Activated CD4-positive, alpha-beta T cell treated with anti-CD3 and anti-CD28 coated beads, Interleukin-2, amount 50 U/mL, for 24 hours (primary cell): ENCODE measurements at regions not wholly inside any gene's neighbourhood (a gene's known extent, or its start where the extent isn't known, plus 50 kb on each side); places are given as distances from the start of the nearest gene placed in this dataset.

Experiments
- DNase-seq, 2 donors: peaks; one replicate each; pipeline ENCODE4 v3.0.0-alpha.2; 2020; ENCODE audit warnings: low read depth in 1 of 2, low spot score in 1 of 2

DNA sequence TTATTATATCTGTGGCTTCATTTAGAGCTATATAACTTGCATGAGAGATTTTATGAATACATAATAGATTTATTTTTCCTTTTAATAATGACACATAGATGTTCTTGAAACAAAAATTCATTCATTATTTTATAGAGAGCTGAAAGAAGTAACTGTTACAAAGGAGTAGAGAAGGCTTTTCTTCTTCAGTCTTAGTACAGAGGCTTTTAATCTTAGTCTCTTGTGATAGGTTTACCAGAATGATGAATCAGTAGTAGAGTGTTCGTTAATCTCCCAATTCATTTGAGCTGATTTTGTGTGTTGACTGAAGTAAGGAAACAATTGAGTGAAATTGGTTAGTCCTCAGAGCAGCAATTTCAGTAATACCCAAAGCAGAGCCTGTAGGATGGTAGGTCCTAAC, 1284.1 kb upstream of the ACO1 start:
- no peak for DNase-seq

GRCh38 chr9:31103836-31104235, 1280.6 kb upstream of the ACO1 start:
- no peak for DNase-seq

GRCh38 chr9:31104249-31104648, 1280.2 kb upstream of the ACO1 start:
- DNase-seq: no peak

- DNase-seq: no peak
Measured at GRCh38 chr9:31112491-31112890, 1272.0 kb upstream of the ACO1 start.

GRCh38 chr9:31114346-31114745, 1270.1 kb upstream of the ACO1 start:
- DNase-seq: no peak

DNA sequence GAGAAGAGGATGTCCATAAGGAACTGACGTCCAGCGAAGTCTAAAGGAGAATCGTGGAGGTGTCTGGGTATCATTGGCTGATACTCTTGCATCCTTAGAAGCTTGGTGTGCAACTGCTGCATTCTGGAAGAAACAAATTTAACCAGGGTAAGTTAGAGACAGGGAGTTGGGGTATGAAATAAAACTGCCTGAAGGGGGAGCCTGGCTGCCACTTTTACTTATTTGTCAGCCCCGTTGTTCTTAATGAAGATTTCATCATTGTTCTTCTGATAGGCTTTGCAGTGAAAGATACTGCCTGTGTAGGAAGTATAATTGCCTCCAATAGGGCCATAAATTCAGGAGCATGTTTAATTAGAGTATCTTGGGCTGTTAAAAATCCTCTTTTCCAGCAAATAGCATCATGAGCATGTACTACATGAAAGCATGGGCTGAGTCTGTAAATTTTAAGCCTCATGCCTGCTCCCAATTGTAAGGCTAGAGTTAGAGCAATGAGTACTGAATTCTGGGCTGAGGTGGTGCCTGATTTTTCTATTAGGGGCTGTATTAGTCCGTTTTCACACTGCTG, 1264.5 kb upstream of the ACO1 start:
- peak in 1 of 2 donors; percentile 21 for DNase-seq

DNA sequence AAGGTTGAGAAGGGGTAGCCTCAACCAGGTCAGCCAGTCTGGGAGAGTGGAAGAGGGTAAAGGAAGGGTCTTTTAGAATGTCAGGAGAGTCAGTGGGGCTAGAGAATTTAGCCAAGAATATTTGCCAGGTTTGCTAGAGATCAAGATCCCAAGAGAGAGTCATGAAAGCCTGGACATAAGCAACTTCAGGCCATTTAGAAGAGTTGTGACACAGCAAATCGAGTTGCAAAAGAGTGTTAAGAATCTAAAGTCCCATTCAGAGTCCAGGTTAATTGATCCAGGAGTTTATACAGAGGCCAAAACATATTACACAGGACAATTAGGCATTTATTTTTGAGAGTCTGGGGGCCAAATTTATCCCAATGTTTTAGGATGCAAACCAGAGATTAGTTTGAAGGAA, 1260.1 kb upstream of the ACO1 start:
- no peak for DNase-seq

GRCh38 chr9:31135567-31135966, 1248.9 kb upstream of the ACO1 start:
- no peak for DNase-seq

DNA sequence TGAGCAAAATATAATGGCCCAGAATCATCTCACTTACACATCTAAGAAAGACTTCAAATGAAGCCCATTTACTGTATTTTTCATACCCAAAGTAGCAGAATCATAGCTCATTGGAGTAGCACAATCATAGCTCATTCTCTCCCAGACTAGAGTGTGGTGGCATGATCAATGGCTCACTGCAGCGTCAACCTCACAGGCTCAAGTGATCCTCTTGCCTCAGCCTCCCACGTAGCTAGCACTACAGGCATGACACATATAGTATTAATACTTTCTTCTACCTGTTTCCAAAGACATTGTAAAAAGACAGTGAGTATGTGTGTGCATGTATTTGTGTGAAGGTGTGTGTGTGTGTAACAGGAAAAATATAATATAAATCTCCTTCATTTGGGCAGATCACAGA, 1247.9 kb upstream of the ACO1 start:
- DNase-seq: no peak

GRCh38 chr9:31137176-31138160, 1247.0 kb upstream of the ACO1 start:
- no peak for DNase-seq

DNA sequence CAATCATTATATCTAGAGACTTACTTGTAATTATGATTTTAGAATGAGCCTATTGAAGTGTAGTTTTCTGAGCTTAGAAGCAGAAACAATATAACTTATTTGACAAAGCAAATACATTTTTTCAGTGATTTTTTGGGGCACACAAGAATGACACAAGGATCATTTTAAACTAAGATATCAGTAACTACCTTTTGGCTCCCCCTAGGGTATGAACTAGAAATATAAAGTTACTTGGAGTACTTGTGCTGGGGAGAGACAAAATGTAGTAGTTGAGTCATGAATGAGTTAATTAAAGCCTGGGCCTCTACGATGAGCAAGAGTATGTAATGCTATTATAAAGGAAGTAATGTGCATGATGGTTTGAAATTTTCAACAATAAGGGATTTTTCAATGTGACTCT, 1244.1 kb upstream of the ACO1 start:
- no peak for DNase-seq

DNA sequence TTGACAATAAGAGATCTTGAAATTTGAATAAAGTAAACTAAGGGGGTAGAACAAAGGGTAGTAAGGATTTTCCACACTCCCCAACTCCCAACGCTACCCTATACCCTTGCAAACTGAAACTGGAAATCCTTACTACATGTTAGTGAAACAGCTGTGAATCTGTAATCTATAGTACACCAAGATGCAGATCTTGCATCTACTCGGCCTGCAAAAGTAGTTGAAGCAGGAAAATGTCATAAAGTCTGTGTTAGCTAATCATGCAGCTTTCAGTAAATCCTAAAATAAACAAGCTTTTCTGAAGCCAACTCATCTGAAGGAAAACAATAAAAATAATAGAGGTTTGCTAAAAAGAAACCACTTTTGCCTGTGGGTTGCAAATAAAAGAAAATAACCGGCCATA, 1242.0 kb upstream of the ACO1 start:
- DNase-seq: no peak

DNA sequence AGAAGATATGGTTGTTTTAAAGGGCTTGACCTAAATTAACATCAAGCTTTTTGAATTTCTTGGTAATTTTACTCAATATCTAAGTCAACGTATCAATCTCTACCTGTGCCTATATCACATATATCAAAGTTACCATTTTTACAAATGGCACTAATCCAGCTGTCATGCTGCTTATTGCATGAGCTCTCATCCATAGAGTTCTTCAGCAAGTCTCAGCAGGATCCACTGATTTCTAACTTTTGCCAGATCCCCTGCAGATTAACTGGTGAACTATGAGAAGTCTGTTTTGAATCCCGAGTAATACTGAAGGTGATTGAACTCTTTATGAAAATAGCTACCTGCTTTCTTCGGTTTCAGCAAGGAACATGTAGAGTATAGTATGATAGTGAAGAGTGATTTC, 1239.8 kb upstream of the ACO1 start:
- no peak for DNase-seq

GRCh38 chr9:31146485-31147166, 1237.8 kb upstream of the ACO1 start:
- no peak for DNase-seq

DNA sequence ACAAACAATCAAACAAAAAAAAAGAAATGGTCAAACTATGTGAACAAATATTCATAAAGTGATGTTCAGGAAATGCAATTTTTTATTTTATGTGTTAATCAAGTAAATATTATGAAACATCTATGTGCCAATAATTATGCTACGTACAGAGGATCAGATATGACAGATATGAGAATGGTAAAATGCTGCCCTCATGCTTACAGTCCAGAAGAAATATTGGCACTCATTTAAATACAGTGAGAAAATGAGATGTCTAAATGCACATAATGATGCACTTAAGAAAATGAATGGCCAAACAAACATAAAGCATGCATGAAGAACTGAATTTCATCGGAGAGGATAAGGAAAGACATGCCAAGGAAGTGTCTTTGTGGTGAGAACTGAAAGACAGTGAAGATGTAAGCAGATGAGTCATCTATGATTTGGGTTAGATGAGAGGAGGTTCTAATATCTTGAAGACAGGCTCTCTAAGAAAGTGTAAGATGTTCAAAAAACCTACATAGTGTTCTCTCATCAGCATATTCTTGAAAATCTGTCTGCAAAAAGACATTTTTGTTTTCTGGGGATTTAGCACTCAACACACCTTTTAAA, 1231.1 kb upstream of the ACO1 start:
- no peak for DNase-seq

GRCh38 chr9:31166516-31166915, 1217.9 kb upstream of the ACO1 start:
- no peak for DNase-seq

DNA sequence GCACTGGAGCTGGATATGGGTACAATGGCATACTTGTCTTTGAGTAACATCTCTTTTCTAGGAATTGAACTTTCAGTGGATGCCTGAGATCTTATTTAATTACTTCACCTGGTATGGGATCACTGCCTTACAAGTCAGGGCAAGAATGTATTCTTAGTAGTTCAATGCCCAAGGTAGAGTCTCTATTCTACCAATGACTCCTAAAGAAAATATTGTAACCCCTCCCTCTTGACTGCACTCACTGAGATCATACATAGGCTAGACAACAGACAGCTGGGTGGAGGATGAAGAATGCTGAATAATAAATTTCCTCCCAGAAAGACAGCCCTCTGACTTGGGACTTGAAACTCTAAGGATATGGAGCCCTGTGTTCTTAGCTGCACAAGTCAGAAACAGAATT, 1216.3 kb upstream of the ACO1 start:
- no peak for DNase-seq

DNA sequence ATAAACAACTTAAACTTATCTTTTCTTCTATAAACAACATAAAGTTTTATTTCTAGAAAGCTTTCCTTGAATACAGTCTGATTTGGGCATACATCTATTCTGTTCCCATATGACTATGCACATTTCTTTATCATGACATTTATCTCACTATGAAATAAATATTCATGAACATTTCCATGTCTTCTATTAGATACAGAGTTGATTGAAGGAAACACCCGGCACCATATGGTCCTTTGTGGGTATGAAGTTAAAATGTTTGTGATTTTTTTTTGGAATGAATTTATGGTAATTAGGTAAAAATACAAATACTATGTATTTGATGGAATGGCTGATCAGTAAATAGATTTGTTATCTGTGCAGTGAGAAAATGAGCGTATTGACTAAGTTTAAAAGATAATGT, 1209.8 kb upstream of the ACO1 start:
- DNase-seq: no peak

DNA sequence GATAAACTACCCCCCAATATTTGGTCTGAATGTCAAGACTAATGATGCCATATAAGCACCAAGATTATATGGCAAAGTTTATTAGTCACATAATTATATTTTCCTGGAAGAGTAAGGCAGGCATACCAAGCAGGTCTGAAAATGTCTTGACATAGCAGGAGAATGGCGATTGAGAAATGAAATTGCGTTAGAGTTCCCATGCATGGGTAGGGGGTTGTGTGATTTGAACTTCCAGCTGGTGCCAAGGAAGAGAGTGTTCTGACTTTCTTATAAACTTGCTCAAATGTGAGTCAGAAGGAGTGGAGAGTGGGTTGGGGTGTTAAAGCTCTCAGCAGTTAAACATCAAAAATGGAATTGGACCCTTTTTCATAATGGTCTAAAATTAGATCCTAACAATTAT, 1200.6 kb upstream of the ACO1 start:
- DNase-seq: no peak

DNA sequence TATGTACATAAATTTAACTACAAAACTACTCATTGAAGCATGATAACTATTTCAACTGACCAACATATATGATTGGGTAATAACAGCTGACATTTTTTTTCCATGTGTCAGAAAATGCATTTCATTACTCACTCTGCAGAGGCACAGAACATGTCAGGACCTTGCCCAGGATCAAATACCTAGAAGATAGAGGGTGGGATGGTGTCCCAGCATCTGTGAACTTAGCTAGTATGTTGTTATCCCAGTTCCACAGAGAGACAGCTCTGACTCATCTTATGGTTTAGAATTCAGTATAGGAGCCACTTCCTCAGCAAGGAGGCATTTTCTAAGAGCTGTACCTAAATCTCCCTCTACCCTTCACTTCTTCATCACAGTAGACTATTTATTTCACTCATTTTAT, 1198.6 kb upstream of the ACO1 start:
- DNase-seq: no peak

DNA sequence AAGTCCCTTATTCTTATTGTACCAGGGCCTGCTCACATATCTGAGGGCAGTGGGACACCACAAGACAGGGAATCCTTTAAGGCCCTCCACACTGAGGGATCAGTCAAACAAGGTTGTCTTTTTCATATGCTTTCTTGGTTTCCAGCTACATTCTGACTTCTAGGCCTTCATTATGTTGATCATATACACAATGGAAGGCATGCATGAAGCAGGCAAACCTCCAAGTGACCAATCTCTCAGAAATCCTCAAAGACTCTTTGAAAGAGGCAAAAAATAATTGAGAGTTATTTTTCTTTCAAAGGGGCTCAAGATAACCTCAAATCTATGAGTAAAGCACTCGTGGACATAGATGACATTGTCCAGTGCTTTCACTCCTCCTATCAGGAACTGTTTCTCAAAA, 1195.9 kb upstream of the ACO1 start:
- no peak for DNase-seq
